Transverse colon (tissue), 4 donors: ENCODE measurements at regions not wholly inside any gene's neighbourhood (a gene's known extent, or its start where the extent isn't known, plus 50 kb on each side); places are given as distances from the start of the nearest gene placed in this dataset.

Experiments used
- DNase-seq: peaks from one replicate; pipeline ENCODE4 v3.0.0-alpha.2; 2019
- H3K27ac ChIP-seq, 4 donors: fragments of 200-600 bp; sonication (generic); 2 replicates each; pipeline ENCODE4 v1.5.1; 2016 to 2018; ENCODE audit warnings: inconsistent platforms in 4 of 4
- H3K27me3 ChIP-seq: fragments of 200-600 bp; sonication (generic); 2 replicates; pipeline ENCODE4 v1.5.1; 2017; ENCODE audit warnings: inconsistent platforms
- H3K36me3 ChIP-seq, 4 donors: fragments of 200-600 bp; sonication (generic); 2 replicates each; pipeline ENCODE4 v1.5.1; 2017 to 2019; ENCODE audit warnings: inconsistent platforms in 4 of 4
- H3K4me1 ChIP-seq, 4 donors: fragments of 200-600 bp; sonication (generic); 2 replicates each; pipeline ENCODE4 v1.5.1; 2017 to 2020; ENCODE audit warnings: inconsistent platforms in 4 of 4
- H3K4me3 ChIP-seq, 4 donors: fragments of 200-600 bp; sonication (generic); 1 replicate in 1 of 4; 2 replicates in 3 of 4; pipeline versions ENCODE4 v1.5.1 to v1.6.1; 2017 to 2019; ENCODE audit warnings: inconsistent platforms in 4 of 4
- H3K9me3 ChIP-seq, 2 donors: fragments of 200-600 bp; sonication (generic); 2 replicates each; pipeline ENCODE4 v1.5.1; 2017 to 2019; ENCODE audit warnings: inconsistent platforms in 2 of 2
- CTCF ChIP-seq, 5 experiments: fragments of 200-600 bp in 3 of 5; fragments of 450-650 bp in 2 of 5; sonication (generic) in 3 of 5; IDR thresholded peaks; 1 replicate in 2 of 5; 2 replicates in 3 of 5; pipeline ENCODE4 v1.5.1; 2016 to 2017; ENCODE audit warnings: antibody characterized with exemption in 5 of 5, inconsistent platforms in 3 of 5, mild to moderate bottlenecking in 2 of 5, moderate library complexity in 1 of 5
- EP300 ChIP-seq: sonication (generic); formaldehyde crosslinking; IDR thresholded peaks from one replicate; pipeline ENCODE4 v1.6.1; 2017; ENCODE audit warnings: antibody characterized with exemption, low read depth
- POLR2A ChIP-seq: fragments of 450-650 bp; IDR thresholded peaks from one replicate; pipeline ENCODE4 v1.6.1; 2016; ENCODE audit warnings: antibody characterized with exemption, mild to moderate bottlenecking, moderate library complexity
- POLR2AphosphoS5 ChIP-seq, 3 donors: sonication (generic); formaldehyde crosslinking; IDR thresholded peaks; one replicate each; pipeline ENCODE4 v1.6.1; 2016; ENCODE audit warnings: antibody characterized with exemption in 3 of 3
- WGBS, 2 donors: methylation state at CpG; one replicate each; pipeline ENCODE4 v1.1.5; 2018; ENCODE audit warnings: low coverage in 1 of 2; 5-methylcytosine and 5-hydroxymethylcytosine counted together
- in situ Hi-C, 4 donors: fragments of 200-750 bp; cut with MboI; loops; one replicate each; pipeline versions ENCODE4 v1.15.0 to v1.15.1; 2017; ENCODE audit warnings: low sequenced_read_pairs in 3 of 4, low pct_ligation_motif_present in 1 of 4, low pct_unique_long_range_greater_than_20kb in 1 of 4
- intact Hi-C: fragments of 100-400 bp; cut with DNase I; formaldehyde crosslinking; loops from one replicate; pipeline ENCODE4 v1.15.1; 2023; ENCODE audit warnings: low total_unique reads

- Histone ChIP-seq H3K9me3 (no peaks in the 10 kb centered on the region), H3K4me3 (no peak overlapping the region), H3K36me3 (no peaks in the 10 kb centered on the region), H3K4me1 (no peaks in the 10 kb centered on the region), H3K27ac (no peak overlapping the region), H3K27me3 (no peaks in the 10 kb centered on the region)
- WGBS, 2 donors: 88 to 100% methylated on average over 1 of the region's 1 CpG
- in situ Hi-C loops (no loop called here), intact Hi-C loops (no loop called here)
- TF ChIP-seq POLR2A (no peak), EP300 (no peak), POLR2AphosphoS5 (IDR thresholded peaks at IDR 0.05) (no peak), CTCF (IDR thresholded peaks at IDR 0.05) (no peak)
- no peak for DNase-seq
Observed at GRCh38 chr2:180150606-180151005, 143.5 kb upstream of the CWC22 start.

- TF ChIP-seq CTCF (IDR thresholded peaks at IDR 0.05) (no peak), POLR2AphosphoS5 (IDR thresholded peaks at IDR 0.05) (no peak), POLR2A (no peak), EP300 (no peak)
- intact Hi-C loops (no loop called here), in situ Hi-C loops (no loop called here)
- DNase-seq: no peak
- no peaks in the 10 kb centered on the region for H3K9me3 ChIP-seq
- no peak overlapping the region for H3K27ac ChIP-seq
- H3K4me3 ChIP-seq: no peak overlapping the region
- H3K36me3 ChIP-seq: no peaks in the 10 kb centered on the region
- H3K4me1 ChIP-seq: no peaks in the 10 kb centered on the region
- H3K27me3 ChIP-seq: no peaks in the 10 kb centered on the region
- 54 to 66% methylated on average over 2 of the region's 2 CpGs for WGBS, 2 donors
Observed at GRCh38 chr2:180146541-180146940, 139.4 kb upstream of the CWC22 start.

- in situ Hi-C loops: no loop called here
- WGBS, 2 donors: 56 to 73% methylated on average over 1 of the region's 1 CpG
- Histone ChIP-seq H3K4me1 (no peaks in the 10 kb centered on the region), H3K27ac (no peak overlapping the region), H3K4me3 (no peak overlapping the region), H3K27me3 (no peaks in the 10 kb centered on the region), H3K9me3 (no peaks in the 10 kb centered on the region), H3K36me3 (no peaks in the 10 kb centered on the region)
- intact Hi-C loops: no loop called here
- no peak for DNase-seq
- no peak for TF ChIP-seq POLR2AphosphoS5 (IDR thresholded peaks at IDR 0.05)
- no peak for TF ChIP-seq EP300
- no peak for TF ChIP-seq CTCF (IDR thresholded peaks at IDR 0.05)
- TF ChIP-seq POLR2A: no peak
Observed at GRCh38 chr2:180146114-180146513, 139.0 kb upstream of the CWC22 start.

- no peak for DNase-seq
Observed at GRCh38 chr2:180145163-180145562, 138.1 kb upstream of the CWC22 start.

More at GRCh38 chr2:180145163-180145562, 138.1 kb upstream of the CWC22 start:
- Histone ChIP-seq H3K27ac (no peak overlapping the region), H3K36me3 (no peaks in the 10 kb centered on the region), H3K27me3 (no peaks in the 10 kb centered on the region), H3K9me3 (no peaks in the 10 kb centered on the region), H3K4me3 (no peak overlapping the region), H3K4me1 (no peaks in the 10 kb centered on the region)
- in situ Hi-C loops: no loop called here
- TF ChIP-seq CTCF (IDR thresholded peaks at IDR 0.05): no peak
- TF ChIP-seq POLR2A: no peak
- TF ChIP-seq EP300: no peak
- TF ChIP-seq POLR2AphosphoS5 (IDR thresholded peaks at IDR 0.05): no peak
- intact Hi-C loops: no loop called here
- 85% methylated on average over 5 of the region's 5 CpGs; no CpG with 5 or more reads in 1 of the 2 donors for WGBS, 2 donors
